ENCODE measurements at regions not wholly inside any gene's neighbourhood (a gene's known extent, or its start where the extent isn't known, plus 50 kb on each side); places are given as distances from the start of the nearest gene placed in this dataset.
"Not testable (repeated sequence)": the region's sequence is repeated elsewhere in the genome, so short reads cannot be mapped to it uniquely, and the experiment has no call there.

GRCh38 chr17:37859451-37859850 lies 64.8 kb upstream of the TBC1D3K start:
- TF ChIP-seq CTCF (IDR thresholded peaks at IDR 0.05; ENCODE audit: insufficient read depth, low read depth, low read length, missing control alignments): no peak
- no peak for DNase-seq (ENCODE audit: low read depth)
- no peak overlapping the region for H3K4me3 ChIP-seq (ENCODE audit: low read depth, low read length)

- not testable (repeated sequence) for H3K4me3 ChIP-seq (ENCODE audit: low read depth, low read length); DNase-seq (ENCODE audit: low read depth)
Observed at GRCh38 chr17:37858391-37858790, 65.8 kb upstream of the TBC1D3K start.

- no peak for TF ChIP-seq CTCF (IDR thresholded peaks at IDR 0.05; ENCODE audit: insufficient read depth, low read depth, low read length, missing control alignments)
- DNase-seq (ENCODE audit: low read depth): peak; percentile 28
- H3K4me3 ChIP-seq (ENCODE audit: low read depth, low read length): no peak overlapping the region
Observed at GRCh38 chr17:37856245-37856644, 68.0 kb upstream of the TBC1D3K start.

GRCh38 chr17:37849617-37849972 lies 74.6 kb upstream of the TBC1D3K start:
- DNase-seq (ENCODE audit: low read depth): no peak
- no peak for TF ChIP-seq CTCF (IDR thresholded peaks at IDR 0.05; ENCODE audit: insufficient read depth, low read depth, low read length, missing control alignments)
- no peak overlapping the region for H3K4me3 ChIP-seq (ENCODE audit: low read depth, low read length)

- TF ChIP-seq CTCF (IDR thresholded peaks at IDR 0.05; ENCODE audit: insufficient read depth, low read depth, low read length, missing control alignments): no peak
- DNase-seq (ENCODE audit: low read depth): peak; percentile 82
- H3K4me3 ChIP-seq (ENCODE audit: low read depth, low read length): no peak overlapping the region
Observed at GRCh38 chr17:37848690-37849616, 75.3 kb upstream of the TBC1D3K start.

- peak; percentile 51 for DNase-seq (ENCODE audit: low read depth)
- TF ChIP-seq CTCF (IDR thresholded peaks at IDR 0.05; ENCODE audit: insufficient read depth, low read depth, low read length, missing control alignments): no peak
- H3K4me3 ChIP-seq (ENCODE audit: low read depth, low read length): no peak overlapping the region
Observed at GRCh38 chr17:37847811-37848331, 76.3 kb upstream of the TBC1D3K start.

- no peak for TF ChIP-seq CTCF (IDR thresholded peaks at IDR 0.05; ENCODE audit: insufficient read depth, low read depth, low read length, missing control alignments)
Observed at GRCh38 chr17:37847102-37847501, 77.1 kb upstream of the TBC1D3K start.

More at GRCh38 chr17:37847102-37847501, 77.1 kb upstream of the TBC1D3K start:
- no peak overlapping the region for H3K4me3 ChIP-seq (ENCODE audit: low read depth, low read length)
- no peak for DNase-seq (ENCODE audit: low read depth)
